H1 (cell line): ENCODE measurements at regions not wholly inside any gene's neighbourhood (a gene's known extent, or its start where the extent isn't known, plus 50 kb on each side); places are given as distances from the start of the nearest gene placed in this dataset.

ENCODE experiments used
- CTCF ChIA-PET: fragments of 300-600 bp; sonication (Branson Sonifier 250); formaldehyde crosslinking; loops from one replicate; lab custom pipeline; 2021; ENCODE audit not compliant: partially characterized antibody; lab: Charles Lee
- POLR2A ChIA-PET: fragments of 300-600 bp; sonication (Branson Sonifier 250); formaldehyde crosslinking; loops from one replicate; lab custom pipeline; 2021; ENCODE audit warnings: inconsistent platforms; ENCODE audit not compliant: partially characterized antibody; lab: Charles Lee
- DNase-seq, 2 experiments: peaks; one replicate each; pipeline versions ENCODE4 v3.0.0 to v3.0.0-alpha.2; 2010 to 2022; ENCODE audit warnings: low spot score in 2 of 2, low read depth in 1 of 2, mixed read lengths in 1 of 2
- FAIRE-seq: peaks from 2 replicates; lab custom pipeline; 2011; peaks lifted over from hg19 to GRCh38; lab: Jason Lieb, UNC
- H2AFZ ChIP-seq: 2 replicates; pipeline ENCODE4 v1.8.1; 2012; ENCODE audit warnings: low read length, inconsistent platforms
- H2AK5ac ChIP-seq: 2 replicates; pipeline ENCODE4 v1.6.1; 2013; ENCODE audit warnings: low read depth, low read length
- H2BK120ac ChIP-seq: replicated peaks from 2 replicates; pipeline ENCODE3; 2013; ENCODE audit warnings: low read depth, low read length, inconsistent platforms
- H2BK12ac ChIP-seq: 2 replicates; pipeline ENCODE4 v1.6.1; 2013; ENCODE audit warnings: low read depth, low read length
- H2BK15ac ChIP-seq: 2 replicates; pipeline ENCODE4 v1.6.1; 2013; ENCODE audit warnings: low read length
- H2BK20ac ChIP-seq: 2 replicates; pipeline ENCODE4 v1.6.1; 2013; ENCODE audit warnings: low read length
- H2BK5ac ChIP-seq: 2 replicates; pipeline ENCODE4 v1.6.1; 2013; ENCODE audit warnings: low read depth, low read length
- H3K14ac ChIP-seq: 2 replicates; pipeline ENCODE4 v1.6.1; 2013; ENCODE audit warnings: inconsistent platforms; ENCODE audit not compliant: insufficient read length
- H3K18ac ChIP-seq: 2 replicates; pipeline ENCODE4 v1.6.1; 2013; ENCODE audit warnings: low read length; ENCODE audit errors: extremely low read depth
- H3K23ac ChIP-seq: 2 replicates; pipeline ENCODE4 v1.6.1; 2013; ENCODE audit warnings: inconsistent platforms; ENCODE audit not compliant: insufficient read length
- H3K23me2 ChIP-seq: 2 replicates; pipeline ENCODE4 v1.6.1; 2013; ENCODE audit warnings: low read depth, low read length
- H3K27ac ChIP-seq: 2 replicates; pipeline ENCODE4 v1.6.1; 2011; ENCODE audit warnings: low read depth, low read length, inconsistent platforms
- H3K27me3 ChIP-seq, 4 experiments: replicated peaks in 1 of 4; 1 replicate in 1 of 4; 2 replicates in 3 of 4; pipeline versions ENCODE4 v1.6.1 to v1.8.1; 2011 to 2013; ENCODE audit warnings: low read length in 3 of 4, mild to moderate bottlenecking in 3 of 4, inconsistent platforms in 2 of 4, mixed read lengths in 2 of 4, moderate library complexity in 1 of 4; ENCODE audit not compliant: control insufficient read depth in 3 of 4, insufficient read depth in 3 of 4; ENCODE audit errors: extremely low read depth in 1 of 4
- H3K36me3 ChIP-seq, 4 experiments: 2 replicates each; pipeline versions ENCODE4 v1.6.1 to v1.8.1; 2011 to 2013; ENCODE audit warnings: mild to moderate bottlenecking in 4 of 4, low read length in 3 of 4, moderate library complexity in 2 of 4, control low read depth in 1 of 4, inconsistent platforms in 1 of 4; ENCODE audit not compliant: insufficient read depth in 4 of 4, control insufficient read depth in 2 of 4
- H3K4ac ChIP-seq: replicated peaks from 2 replicates; pipeline ENCODE3; 2013; ENCODE audit warnings: low read length, low read depth, mixed read lengths, inconsistent platforms; ENCODE audit not compliant: insufficient read length
- H3K4me1 ChIP-seq, 4 experiments: replicated peaks in 1 of 4; 1 replicate in 1 of 4; 2 replicates in 3 of 4; pipeline versions ENCODE4 v1.6.1 to v1.8.1; 2011 to 2013; ENCODE audit warnings: low read length in 3 of 4, inconsistent platforms in 2 of 4, mixed read lengths in 1 of 4; ENCODE audit not compliant: insufficient read depth in 4 of 4, control insufficient read depth in 3 of 4
- H3K4me2 ChIP-seq, 2 experiments: 2 replicates each; pipeline versions ENCODE4 v1.6.1 to v1.8.1; 2011 to 2013; ENCODE audit warnings: low read depth in 2 of 2, low read length in 2 of 2, control low read depth in 1 of 2, inconsistent platforms in 1 of 2, mild to moderate bottlenecking in 1 of 2; ENCODE audit not compliant: insufficient read depth in 1 of 2
- H3K4me3 ChIP-seq, 4 experiments: fragments of 200-600, 300-600 bp in 1 of 4; sonication (generic), shearing (Covaris generic), sonication (Bioruptor Twin) in 1 of 4; 2 replicates each; pipeline versions ENCODE4 v1.5.1 to v1.8.1; 2011 to 2016; ENCODE audit warnings: low read length in 4 of 4, low read depth in 3 of 4, control low read depth in 2 of 4, inconsistent platforms in 2 of 4, mild to moderate bottlenecking in 2 of 4, mixed read lengths in 1 of 4, moderate library complexity in 1 of 4; ENCODE audit not compliant: insufficient read depth in 2 of 4; ENCODE audit errors: extremely low read depth in 1 of 4
- H3K56ac ChIP-seq: replicated peaks from 2 replicates; pipeline ENCODE3; 2013; ENCODE audit warnings: low read depth, mild to moderate bottlenecking, mixed read lengths, low read length, inconsistent platforms; ENCODE audit not compliant: insufficient read length
- H3K79me1 ChIP-seq: 2 replicates; pipeline ENCODE4 v1.6.1; 2013; ENCODE audit warnings: low read depth, low read length, control low read depth
- H3K79me2 ChIP-seq, 2 experiments: 2 replicates each; pipeline versions ENCODE4 v1.6.1 to v1.8.1; 2012 to 2013; ENCODE audit warnings: low read length in 2 of 2, mild to moderate bottlenecking in 2 of 2, inconsistent platforms in 1 of 2; ENCODE audit not compliant: insufficient read depth in 2 of 2, control insufficient read depth in 1 of 2
- H3K9ac ChIP-seq, 4 experiments: replicated peaks in 1 of 4; 1 replicate in 1 of 4; 2 replicates in 3 of 4; pipeline versions ENCODE4 v1.6.1 to v1.8.1; 2011 to 2013; ENCODE audit warnings: low read depth in 3 of 4, low read length in 3 of 4, control low read depth in 2 of 4, mild to moderate bottlenecking in 2 of 4, moderate library complexity in 2 of 4, inconsistent platforms in 1 of 4; ENCODE audit errors: extremely low read depth in 1 of 4
- H3K9me3 ChIP-seq, 2 experiments: 2 replicates each; pipeline versions ENCODE4 v1.6.1 to v1.8.1; 2012 to 2013; ENCODE audit warnings: mild to moderate bottlenecking in 2 of 2, moderate library complexity in 2 of 2, control low read depth in 1 of 2, inconsistent platforms in 1 of 2, low read depth in 1 of 2, low read length in 1 of 2, mixed read lengths in 1 of 2; ENCODE audit not compliant: insufficient read depth in 2 of 2
- H4K20me1 ChIP-seq, 2 experiments: replicated peaks in 1 of 2; 2 replicates each; pipeline versions ENCODE3 to v1.8.1; 2011 to 2013; ENCODE audit warnings: inconsistent platforms in 2 of 2, low read length in 2 of 2, mild to moderate bottlenecking in 1 of 2; ENCODE audit not compliant: insufficient read depth in 2 of 2, control insufficient read depth in 1 of 2
- H4K5ac ChIP-seq: 2 replicates; pipeline ENCODE4 v1.6.1; 2013; ENCODE audit warnings: low read length, low read depth, mixed read lengths, inconsistent platforms; ENCODE audit not compliant: insufficient read length
- H4K8ac ChIP-seq: 2 replicates; pipeline ENCODE4 v1.8.0; 2013; ENCODE audit warnings: mild to moderate bottlenecking, moderate library complexity, low read length, inconsistent platforms; ENCODE audit not compliant: insufficient read depth; ENCODE audit errors: extremely low read depth
- H4K91ac ChIP-seq: replicated peaks from 2 replicates; pipeline ENCODE3; 2013; ENCODE audit warnings: low read length, mixed read lengths, inconsistent platforms; ENCODE audit not compliant: insufficient read length
- ATF2 ChIP-seq: IDR thresholded peaks from 2 replicates; pipeline ENCODE4 v1.6.1; 2012; ENCODE audit warnings: low read length, inconsistent platforms
- JUND ChIP-seq: IDR thresholded peaks from 2 replicates; pipeline ENCODE4 v1.6.1; 2011; ENCODE audit warnings: mild to moderate bottlenecking, improper control_type of control experiment, low read length
- KDM5A ChIP-seq: fragments of 200-600 bp; IDR thresholded peaks from 2 replicates; pipeline ENCODE4 v1.7.1; 2012; ENCODE audit warnings: mild to moderate bottlenecking, low read length, inconsistent platforms, mixed read lengths
- NRF1 ChIP-seq: IDR thresholded peaks from 2 replicates; pipeline ENCODE4 v1.6.1; 2011; ENCODE audit warnings: mild to moderate bottlenecking, low read depth, low read length, improper control_type of control experiment
- PHF8 ChIP-seq: fragments of 200-600 bp; sonication (generic); conservative IDR thresholded peaks from 2 replicates; pipeline ENCODE4 v1.7.1; 2012; ENCODE audit warnings: low read depth, mild to moderate bottlenecking, inconsistent platforms, low read length, moderate library complexity
- RFX5 ChIP-seq: IDR thresholded peaks from 2 replicates; pipeline ENCODE4 v1.6.1; 2011; ENCODE audit warnings: low read depth, low read length, improper control_type of control experiment, borderline replicate concordance
- RNF2 ChIP-seq: fragments of 200-900, 300-1000 bp; sonication (generic); IDR thresholded peaks from 2 replicates; pipeline ENCODE4 v1.7.1; 2016; ENCODE audit warnings: borderline replicate concordance, low read depth, mild to moderate bottlenecking, antibody characterized with exemption, low read length; ENCODE audit not compliant: poor library complexity, severe bottlenecking; ENCODE audit errors: missing control alignments
- SIRT6 ChIP-seq: IDR thresholded peaks from one replicate; pipeline ENCODE4 v1.7.1; 2012; ENCODE audit warnings: low read length, inconsistent platforms
- SP4 ChIP-seq: IDR thresholded peaks from 2 replicates; pipeline ENCODE4 v1.6.1; 2012; ENCODE audit warnings: low read length, inconsistent platforms
- TBP ChIP-seq: IDR thresholded peaks from 2 replicates; pipeline ENCODE4 v1.6.1; 2011; ENCODE audit warnings: low read depth, low read length, improper control_type of control experiment
- ZNF274 ChIP-seq: IDR thresholded peaks from 2 replicates; pipeline ENCODE4 v1.7.0; 2012; ENCODE audit warnings: low read length, borderline replicate concordance; ENCODE audit errors: extremely low read depth
- WGBS, 2 experiments: shearing (Covaris generic) in 1 of 2; methylation state at CpG; one replicate each; pipeline versions ENCODE4 v1.1.6 to v1.1.7; 2013 to 2015; ENCODE audit warnings: low lambda C conversion rate in 2 of 2, mixed read lengths in 2 of 2, inconsistent platforms in 1 of 2, low coverage in 1 of 2, missing lambda C conversion rate in 1 of 2; ENCODE audit not compliant: insufficient replicate concordance in 2 of 2, insufficient coverage in 1 of 2, insufficient read length in 1 of 2; ENCODE audit errors: extremely low coverage in 1 of 2, missing lambda C conversion rate in 1 of 2; 5-methylcytosine and 5-hydroxymethylcytosine counted together

- H2BK120ac ChIP-seq: no peak overlapping the region
- H3K79me1 ChIP-seq: no peaks in the 10 kb centered on the region
- no peaks in the 10 kb centered on the region for H3K23me2 ChIP-seq
- H3K4me1 ChIP-seq: no peaks in the 10 kb centered on the region
- no peak overlapping the region for H3K9ac ChIP-seq
- H2AK5ac ChIP-seq: no peak overlapping the region
- no peaks in the 10 kb centered on the region for H3K79me2 ChIP-seq
- no peak overlapping the region for H3K27ac ChIP-seq
- no peak overlapping the region for H4K8ac ChIP-seq
- POLR2A ChIA-PET: no interaction called here
- 88% methylated on average over 2 of the region's 2 CpGs; no CpG with 5 or more reads in 1 of the 2 experiments for WGBS, 2 experiments
- H2BK20ac ChIP-seq: no peak overlapping the region
- no peak overlapping the region for H4K5ac ChIP-seq
- H3K14ac ChIP-seq: no peak overlapping the region
- H3K4ac ChIP-seq: no peak overlapping the region
- no peak overlapping the region for H2BK5ac ChIP-seq
- H3K18ac ChIP-seq: no peak overlapping the region
- H2BK15ac ChIP-seq: no peak overlapping the region
- H3K4me3 ChIP-seq: no peak overlapping the region
- no peak overlapping the region for H2BK12ac ChIP-seq
- H3K27me3 ChIP-seq: no peaks in the 10 kb centered on the region
- DNase-seq: no peak
- H4K20me1 ChIP-seq: no peaks in the 10 kb centered on the region
- no peak overlapping the region for H2AFZ ChIP-seq
- no peak overlapping the region for H3K4me2 ChIP-seq
- H4K91ac ChIP-seq: no peak overlapping the region
- no peak for FAIRE-seq
- no peak overlapping the region for H3K56ac ChIP-seq
- CTCF ChIA-PET: no interaction called here
- H3K23ac ChIP-seq: no peak overlapping the region
- H3K36me3 ChIP-seq: no peaks in the 10 kb centered on the region
- H3K9me3 ChIP-seq: no peaks in the 10 kb centered on the region
- TF ChIP-seq ZNF274 (no peak), SIRT6 (no peak), NRF1 (no peak), TBP (no peak), JUND (no peak), RNF2 (no peak), RFX5 (no peak), ATF2 (no peak), KDM5A (no peak), SP4 (no peak), PHF8 (no peak)
These were observed 182.5 kb downstream of the NFKBIZ start for GRCh38 chr3:102031834-102032233.
